T-helper 2 cell treated with Interferon-gamma antibody and Interleukin-4, amounts not matched to agents 5 μg/mL and 100 μg/mL, for 36 hours (primary cell): ENCODE measurements at regions not wholly inside any gene's neighbourhood (a gene's known extent, or its start where the extent isn't known, plus 50 kb on each side); places are given as distances from the start of the nearest gene placed in this dataset.

Source experiments
- DNase-seq: peaks from one replicate; pipeline ENCODE4 v3.0.0; 2021; ENCODE audit warnings: low spot score
- H3K27ac Mint-ChIP-seq: one replicate; pipeline ENCODE4 v1.8.0; 2021; ENCODE audit warnings: mild to moderate bottlenecking, mixed read lengths
- H3K27me3 Mint-ChIP-seq: one replicate; pipeline ENCODE4 v1.8.0; 2021; ENCODE audit warnings: low read depth, mixed read lengths
- H3K36me3 Mint-ChIP-seq: one replicate; pipeline ENCODE4 v1.8.0; 2021; ENCODE audit warnings: low read depth, mixed read lengths
- H3K4me1 Mint-ChIP-seq: one replicate; pipeline ENCODE4 v1.8.0; 2021; ENCODE audit warnings: low read depth, mixed read lengths
- H3K4me3 Mint-ChIP-seq: one replicate; pipeline ENCODE4 v1.8.0; 2022; ENCODE audit warnings: mild to moderate bottlenecking, moderate library complexity, mixed read lengths
- H3K9me3 Mint-ChIP-seq: one replicate; pipeline ENCODE4 v1.8.0; 2021; ENCODE audit warnings: mixed read lengths

GRCh38 chrX:124280294-124280902, 52.1 kb upstream of the TEX13D start:
- H3K4me1 Mint-ChIP-seq: peaks cover 9% of the 10 kb centered on the region
- no peaks in the 10 kb centered on the region for H3K9me3 Mint-ChIP-seq
- H3K27me3 Mint-ChIP-seq: no peaks in the 10 kb centered on the region
- no peaks in the 10 kb centered on the region for H3K36me3 Mint-ChIP-seq
- no peak overlapping the region for H3K4me3 Mint-ChIP-seq
- H3K27ac Mint-ChIP-seq: no peak overlapping the region
- DNase-seq: no peak

DNA sequence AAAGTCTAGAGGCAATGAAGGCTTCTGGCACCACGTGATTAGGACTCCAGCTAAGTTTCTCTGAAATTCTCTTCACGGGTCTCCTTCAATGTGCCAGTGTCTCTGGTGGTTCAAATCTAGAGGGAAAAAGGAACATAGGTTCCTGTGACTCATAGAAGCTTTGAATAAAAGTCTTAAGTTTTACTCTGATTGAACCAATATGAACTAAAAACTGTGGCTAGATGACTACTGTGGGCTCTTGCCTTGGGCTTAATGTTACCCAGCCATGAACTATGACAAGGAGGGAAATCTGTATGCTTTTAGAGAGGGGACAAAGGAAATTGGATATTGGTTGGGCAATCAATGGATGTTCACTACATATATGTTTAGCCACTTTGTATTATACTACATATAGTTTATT, 49.9 kb upstream of the TEX13D start:
- Mint-ChIP-seq H3K4me3 (no peak overlapping the region), H3K9me3 (no peaks in the 10 kb centered on the region), H3K27ac (no peak overlapping the region), H3K4me1 (peaks cover 9% of the 10 kb centered on the region), H3K36me3 (no peaks in the 10 kb centered on the region), H3K27me3 (no peaks in the 10 kb centered on the region)
- no peak for DNase-seq
